OCI-LY7 (cell line): ENCODE measurements at regions not wholly inside any gene's neighbourhood (a gene's known extent, or its start where the extent isn't known, plus 50 kb on each side); places are given as distances from the start of the nearest gene placed in this dataset.

ENCODE experiments used
- BruUV-seq: library from RNA; stranded (reverse); fragments of 400-500 nt; replicated peaks from 2 replicates; lab custom pipeline; 2021; lab: Mats Ljungman, UMichigan
- CTCF ChIA-PET: fragments of 300-600 bp; sonication (Branson Sonifier 250); formaldehyde crosslinking; loops from one replicate; lab custom pipeline; 2022; ENCODE audit warnings: antibody characterized with exemption; ENCODE audit not compliant: unreplicated experiment; lab: Charles Lee
- POLR2A ChIA-PET: fragments of 300-600 bp; sonication (Branson Sonifier 250); formaldehyde crosslinking; loops from one replicate; lab custom pipeline; 2022; ENCODE audit warnings: antibody characterized with exemption; lab: Charles Lee
- DNase-seq: peaks from one replicate; pipeline ENCODE4 v3.0.0-alpha.2; 2015; ENCODE audit warnings: low spot score
- H2AFZ ChIP-seq: fragments of 200-600 bp; sonication (generic), shearing (Covaris generic); 2 replicates; pipeline ENCODE4 v1.6.1; 2014; ENCODE audit warnings: mild to moderate bottlenecking, antibody characterized with exemption, low read length, moderate library complexity
- H3K27ac ChIP-seq: fragments of 200-600 bp; sonication (generic); 2 replicates; pipeline ENCODE4 v1.5.1; 2014; ENCODE audit warnings: mixed run types, low read depth, mild to moderate bottlenecking, moderate library complexity, low read length, inconsistent platforms; ENCODE audit not compliant: poor library complexity, severe bottlenecking
- H3K36me3 ChIP-seq: fragments of 200-600 bp; sonication (generic); 2 replicates; pipeline ENCODE4 v1.6.1; 2014; ENCODE audit warnings: mild to moderate bottlenecking, antibody characterized with exemption, low read length, moderate library complexity, mixed read lengths; ENCODE audit not compliant: insufficient read depth
- H3K4me1 ChIP-seq: fragments of 200-600 bp; sonication (generic); 2 replicates; pipeline ENCODE4 v1.5.1; 2014; ENCODE audit warnings: mild to moderate bottlenecking, low read length; ENCODE audit not compliant: insufficient read depth, poor library complexity, severe bottlenecking
- H3K4me2 ChIP-seq: fragments of 200-600 bp; sonication (generic); 2 replicates; pipeline ENCODE4 v1.6.1; 2014; ENCODE audit warnings: mild to moderate bottlenecking, low read length
- H3K4me3 ChIP-seq: fragments of 200-600 bp; sonication (generic); 2 replicates; pipeline ENCODE4 v1.5.1; 2014; ENCODE audit warnings: mild to moderate bottlenecking, low read depth, low read length; ENCODE audit not compliant: poor library complexity, severe bottlenecking
- H3K79me2 ChIP-seq: fragments of 200-600 bp; sonication (generic); 2 replicates; pipeline ENCODE4 v1.6.1; 2016; ENCODE audit warnings: low read depth, mild to moderate bottlenecking, low read length, moderate library complexity, mixed read lengths; ENCODE audit not compliant: insufficient read depth
- H3K9me2 ChIP-seq: fragments of 200-600 bp; sonication (generic); 2 replicates; pipeline ENCODE4 v1.6.1; 2016; ENCODE audit warnings: mild to moderate bottlenecking, low read length, mixed read lengths; ENCODE audit not compliant: insufficient read depth
- H3K9me3 ChIP-seq: fragments of 200-600 bp; sonication (generic); 2 replicates; pipeline ENCODE4 v1.6.1; 2014; ENCODE audit warnings: mild to moderate bottlenecking, mixed run types, low read length, mixed read lengths
- H4K20me1 ChIP-seq: fragments of 200-600 bp; sonication (generic); 2 replicates; pipeline ENCODE4 v1.6.1; 2014; ENCODE audit warnings: mild to moderate bottlenecking, antibody characterized with exemption, low read length, moderate library complexity, mixed read lengths; ENCODE audit not compliant: insufficient read depth
- CTCF ChIP-seq: fragments of 200-600 bp; sonication (generic); conservative IDR thresholded peaks from 2 replicates; pipeline ENCODE4 v1.5.1; 2014; ENCODE audit warnings: mild to moderate bottlenecking, antibody characterized with exemption, low read length, moderate library complexity, mixed read lengths
- EZH2phosphoT487 ChIP-seq: fragments of 200-600 bp; sonication (generic); IDR thresholded peaks from 2 replicates; pipeline ENCODE4 v1.6.1; 2018; ENCODE audit warnings: low read depth, borderline replicate concordance, mild to moderate bottlenecking, mixed run types, antibody characterized with exemption, low read length, moderate library complexity, mixed read lengths
- intact Hi-C: fragments of 100-400 bp; cut with micrococcal nuclease; formaldehyde crosslinking; loops from one replicate; pipeline ENCODE4 v1.10.0; 2022; ENCODE audit not compliant: unreplicated experiment

GRCh38 chr2:128646691-128647090 is 328.0 kb upstream of the HS6ST1 start:
- BruUV-seq, result no TSS peak
- TF ChIP-seq CTCF (no peak), EZH2phosphoT487 (no peak)
- CTCF ChIA-PET, result no interaction called here

GRCh38 chr2:128651000-128651399 is 332.3 kb upstream of the HS6ST1 start:
- Histone ChIP-seq H3K4me2 (no peak overlapping the region), H4K20me1 (no peaks in the 10 kb centered on the region), H2AFZ (no peak overlapping the region), H3K4me3 (no peak overlapping the region), H3K27ac (no peak overlapping the region), H3K9me2 (no peaks in the 10 kb centered on the region), H3K9me3 (no peaks in the 10 kb centered on the region), H3K79me2 (no peaks in the 10 kb centered on the region), H3K36me3 (no peaks in the 10 kb centered on the region), H3K4me1 (peaks cover 7% of the 10 kb centered on the region)
- ChIA-PET CTCF (no interaction called here), POLR2A (no interaction called here)
- DNase-seq, result no peak
- intact Hi-C loops, result no loop called here
- TF ChIP-seq CTCF (no peak), EZH2phosphoT487 (no peak)
- no TSS peak for BruUV-seq

More at GRCh38 chr2:128646691-128647090, 328.0 kb upstream of the HS6ST1 start:
- H3K79me2 ChIP-seq, result no peaks in the 10 kb centered on the region
- DNase-seq, result no peak
- no peaks in the 10 kb centered on the region for H3K9me3 ChIP-seq
- POLR2A ChIA-PET, result interaction anchor here (0.6 kb wide), 1 partner anchor 1479 kb away, joined by 4 read pairs; no protein-coding TSS in a partner anchor
- intact Hi-C loops, result no loop called here
- H3K4me1 ChIP-seq, result peaks cover 4% of the 10 kb centered on the region
- H2AFZ ChIP-seq, result no peak overlapping the region
- H3K27ac ChIP-seq, result no peak overlapping the region
- H3K4me3 ChIP-seq, result no peak overlapping the region
- H4K20me1 ChIP-seq, result no peaks in the 10 kb centered on the region
- H3K9me2 ChIP-seq, result no peaks in the 10 kb centered on the region
- no peak overlapping the region for H3K4me2 ChIP-seq
- H3K36me3 ChIP-seq, result no peaks in the 10 kb centered on the region

GRCh38 chr2:128654408-128654807 is 335.7 kb upstream of the HS6ST1 start:
- Histone ChIP-seq H2AFZ (no peak overlapping the region), H3K4me2 (no peak overlapping the region), H4K20me1 (no peaks in the 10 kb centered on the region), H3K27ac (no peak overlapping the region), H3K79me2 (no peaks in the 10 kb centered on the region), H3K9me2 (peaks cover 3% of the 10 kb centered on the region; the same call in 1 of the 2 replicates), H3K9me3 (no peaks in the 10 kb centered on the region; the same call in 1 of the 2 replicates), H3K4me3 (no peak overlapping the region), H3K36me3 (no peaks in the 10 kb centered on the region), H3K4me1 (peaks cover 6% of the 10 kb centered on the region)
- no TSS peak for BruUV-seq
- DNase-seq, result peak; percentile 53
- CTCF ChIA-PET, result no interaction called here
- intact Hi-C loops, result no loop called here
- POLR2A ChIA-PET, result interaction anchor here (0.6 to 1.0 kb wide), 2 partner anchors 16 to 197 kb away, joined by 4 read pairs; no protein-coding TSS in a partner anchor
- TF ChIP-seq EZH2phosphoT487 (no peak), CTCF (no peak)
